PC-9 (cell line): ENCODE measurements at regions not wholly inside any gene's neighbourhood (a gene's known extent, or its start where the extent isn't known, plus 50 kb on each side); places are given as distances from the start of the nearest gene placed in this dataset.

Source experiments
- CTCF ChIP-seq: fragments of 200-600 bp; sonication (generic); conservative IDR thresholded peaks from 2 replicates; pipeline ENCODE4 v1.6.1; 2017; ENCODE audit warnings: mixed run types, antibody characterized with exemption, mild to moderate bottlenecking, moderate library complexity
- EZH2 ChIP-seq: fragments of 200-600 bp; sonication (generic); IDR thresholded peaks from 2 replicates; pipeline ENCODE4 v1.8.0; 2017; ENCODE audit warnings: antibody characterized with exemption, low read depth

- no peak for TF ChIP-seq EZH2
- TF ChIP-seq CTCF, result no peak
Observed at GRCh38 chr10:124229989-124230634, 136.7 kb upstream of the CHST15 start.
